OCI-M2 (cell line): ENCODE measurements at regions not wholly inside any gene's neighbourhood (a gene's known extent, or its start where the extent isn't known, plus 50 kb on each side); places are given as distances from the start of the nearest gene placed in this dataset.
"Not testable (repeated sequence)": the region's sequence is repeated elsewhere in the genome, so short reads cannot be mapped to it uniquely, and the experiment has no call there.

Source experiments
- DNase-seq: peaks from one replicate; lab custom pipeline; 2025; ENCODE audit not compliant: unreplicated experiment; lab: John Stamatoyannopoulos, UW

DNA sequence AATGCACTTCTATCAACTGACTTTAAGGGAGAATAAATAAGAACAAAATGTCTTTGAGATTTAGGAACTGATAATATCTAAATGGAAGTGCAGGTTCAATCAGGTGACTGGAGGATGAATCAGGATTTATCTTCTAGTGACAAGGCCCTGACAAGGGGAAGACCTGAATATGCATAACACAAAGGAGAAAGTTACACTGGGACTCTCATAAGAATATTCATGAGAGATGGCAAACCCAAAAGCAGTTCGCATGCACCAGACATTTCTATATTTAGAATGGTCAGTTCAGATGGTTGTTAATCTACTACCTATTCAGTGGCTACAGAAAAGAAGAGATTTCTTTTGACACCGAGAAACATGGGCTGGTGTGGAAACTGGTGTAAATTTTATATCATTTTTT is 1771.3 kb upstream of the LRRTM1 start:
- DNase-seq = no peak

DNA sequence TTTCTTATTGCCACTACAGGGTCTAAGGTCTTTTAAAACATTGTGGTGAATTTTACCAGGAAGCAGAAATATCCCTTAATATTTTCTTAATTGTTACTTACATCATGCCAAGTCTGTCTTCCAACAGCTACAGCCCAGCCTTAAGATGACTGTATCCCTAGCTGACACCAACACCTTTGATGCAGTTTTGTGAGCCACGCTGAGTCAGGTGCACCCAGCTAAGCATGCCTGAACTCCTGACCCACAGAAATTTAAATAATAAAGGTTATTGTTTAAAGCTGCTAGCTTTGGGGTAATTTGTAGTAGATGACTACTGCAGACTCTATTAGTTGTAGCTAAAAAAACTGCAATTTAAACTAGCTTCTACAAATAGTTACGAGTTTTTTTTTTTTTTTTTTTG is 1757.9 kb upstream of the LRRTM1 start:
- no peak for DNase-seq

DNA sequence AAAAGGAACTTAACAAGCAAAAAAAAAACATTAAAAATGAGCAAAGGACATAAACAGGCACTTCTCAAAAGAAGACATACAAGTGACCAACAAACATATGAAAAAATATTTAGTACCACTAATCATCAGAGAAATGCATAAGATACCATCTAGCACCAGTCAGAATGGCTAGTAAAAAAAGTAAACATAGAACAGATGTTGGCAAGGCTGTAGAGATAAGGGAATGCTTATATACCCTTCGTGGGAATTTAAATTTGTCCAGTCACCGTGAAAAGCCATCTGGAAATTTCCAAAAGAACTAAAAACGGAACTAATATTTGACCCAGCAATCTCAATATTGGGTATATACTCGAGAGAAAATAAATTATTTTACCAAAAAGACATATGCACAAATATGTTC is 1751.3 kb upstream of the LRRTM1 start:
- DNase-seq = no peak

DNA sequence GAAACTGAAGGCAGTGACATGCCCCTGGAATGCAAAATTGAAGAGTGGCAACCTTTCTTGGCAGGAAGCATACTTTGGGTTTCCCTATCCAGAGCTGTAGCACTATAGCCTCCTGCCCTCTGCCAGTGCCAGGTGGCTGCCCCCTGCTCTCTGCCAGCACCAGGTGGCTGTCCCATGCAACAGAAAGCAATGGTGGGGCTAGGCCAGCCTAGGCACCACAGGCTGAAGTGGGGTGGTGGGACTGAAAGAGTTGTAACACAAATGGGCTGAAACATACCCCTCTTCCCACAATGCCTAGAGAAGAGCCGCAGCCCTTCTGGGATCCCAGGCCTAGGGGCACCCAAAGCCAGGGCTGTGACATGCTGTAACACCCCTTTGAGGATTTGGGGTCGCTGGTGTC is 1739.3 kb upstream of the LRRTM1 start:
- DNase-seq = no peak

DNA sequence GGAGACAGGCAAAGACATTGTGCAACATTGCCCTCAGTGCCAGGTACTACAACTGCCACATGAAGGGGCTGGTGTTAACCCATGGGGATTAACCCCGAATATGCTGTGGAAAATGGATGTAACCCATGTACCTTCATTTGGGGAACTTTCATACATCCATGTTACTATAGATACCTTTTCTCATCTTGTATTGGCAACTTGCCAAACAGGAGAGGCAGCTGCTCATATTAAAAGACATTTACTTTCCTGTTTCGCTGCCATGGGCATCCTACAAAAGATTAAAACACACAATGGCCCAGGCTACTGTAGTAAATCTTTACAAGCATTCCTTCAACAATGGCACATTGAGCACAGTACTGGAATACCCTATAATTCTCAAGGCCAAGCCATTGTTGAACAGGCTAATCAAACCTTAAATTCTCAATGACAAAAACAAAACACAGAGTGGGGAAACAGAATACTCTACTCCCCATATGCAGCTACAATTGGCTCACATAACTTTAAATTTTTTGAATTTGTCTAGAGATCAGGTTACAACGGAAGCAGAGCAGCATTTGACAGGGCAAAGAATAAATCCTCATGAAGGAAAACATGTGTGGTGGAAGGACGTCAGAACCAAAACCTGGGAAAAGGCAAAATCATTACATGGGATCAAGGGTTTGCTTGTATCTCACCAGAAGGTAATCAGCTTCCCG is 1723.5 kb upstream of the LRRTM1 start:
- no peak for DNase-seq

DNA sequence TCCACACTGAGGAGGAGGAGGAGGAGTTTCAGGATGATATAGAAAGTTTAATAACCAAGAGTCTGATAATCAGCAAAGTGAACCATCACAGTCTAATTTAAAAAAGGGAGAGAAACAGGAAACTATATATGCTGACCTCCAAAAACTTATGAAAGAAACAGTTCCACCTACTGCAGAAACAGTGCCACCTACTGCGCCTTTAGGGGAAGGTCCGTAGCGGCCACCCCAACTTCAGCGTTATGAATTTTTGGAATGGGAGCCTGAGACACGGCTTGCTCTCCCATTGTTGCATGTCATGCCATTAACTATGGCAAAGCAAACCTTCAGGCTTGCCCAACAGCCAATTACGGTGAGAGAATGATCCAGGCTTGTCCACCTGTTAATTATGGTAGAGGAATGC is 1719.2 kb upstream of the LRRTM1 start:
- DNase-seq = no peak

DNA sequence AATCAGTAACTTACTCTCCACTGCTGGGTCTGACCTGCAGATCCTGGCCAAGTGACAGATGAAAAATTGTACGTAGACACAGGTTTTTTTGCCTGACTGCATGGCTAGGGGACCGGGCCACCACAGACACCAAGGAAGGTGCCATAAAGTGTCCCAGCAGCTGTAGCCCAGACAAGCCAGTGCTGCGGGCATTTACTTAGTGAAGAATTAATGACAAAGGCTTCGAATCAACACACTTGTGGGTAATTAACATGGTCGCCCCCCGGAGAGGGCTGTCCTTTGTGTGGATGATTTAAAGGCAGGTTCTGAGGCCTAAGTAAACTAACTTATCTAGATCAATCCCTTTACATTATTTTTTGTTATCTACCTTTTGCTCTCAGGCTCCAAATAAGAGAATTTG is 1709.1 kb upstream of the LRRTM1 start:
- no peak for DNase-seq

DNA sequence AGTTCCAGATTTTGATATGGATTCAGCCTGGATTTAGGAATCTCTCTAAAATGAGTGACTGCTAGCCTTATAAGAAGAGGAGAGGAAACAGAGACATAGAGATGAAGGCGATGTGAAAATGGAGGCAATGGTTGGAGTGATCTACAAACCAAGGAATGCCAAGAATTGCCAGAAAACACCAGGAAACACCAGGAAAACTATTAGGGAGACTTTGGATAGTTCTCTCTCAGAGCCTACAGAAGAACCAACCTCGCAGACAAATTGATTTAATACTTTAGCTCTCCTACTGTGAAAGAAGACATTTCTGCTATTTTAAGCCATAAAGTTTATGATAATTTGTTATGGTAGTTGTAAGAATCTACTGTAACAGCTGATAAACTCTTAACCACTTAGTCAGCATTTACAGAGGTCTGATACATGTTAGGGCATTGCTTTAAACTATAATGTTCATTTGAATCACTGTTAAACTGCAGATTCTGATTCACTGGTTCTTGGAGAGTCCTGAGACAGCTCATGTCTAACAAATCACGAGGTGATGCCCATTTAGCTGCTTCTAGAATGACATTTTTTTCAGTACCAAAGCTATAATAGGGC is 1702.6 kb upstream of the LRRTM1 start:
- DNase-seq = no peak

DNA sequence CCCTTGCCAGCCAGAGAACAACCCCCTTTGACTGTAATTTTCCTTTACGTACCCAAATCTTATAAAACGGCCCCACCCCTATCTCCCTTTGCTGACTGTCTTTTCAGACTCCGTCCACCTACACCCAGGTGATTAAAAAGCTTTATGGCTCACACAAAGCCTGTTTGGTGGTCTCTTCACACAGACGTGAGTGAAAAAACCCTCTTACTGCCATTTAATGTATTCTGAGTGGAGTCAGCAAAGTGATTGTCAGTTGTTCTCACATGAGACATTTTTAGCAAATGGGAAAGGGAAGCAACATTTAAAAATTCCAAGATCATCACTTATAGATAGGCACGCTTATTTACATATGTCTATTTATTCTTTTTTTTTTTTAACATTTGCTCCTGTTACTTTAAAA is 1701.3 kb upstream of the LRRTM1 start:
- DNase-seq = not testable (repeated sequence)

DNA sequence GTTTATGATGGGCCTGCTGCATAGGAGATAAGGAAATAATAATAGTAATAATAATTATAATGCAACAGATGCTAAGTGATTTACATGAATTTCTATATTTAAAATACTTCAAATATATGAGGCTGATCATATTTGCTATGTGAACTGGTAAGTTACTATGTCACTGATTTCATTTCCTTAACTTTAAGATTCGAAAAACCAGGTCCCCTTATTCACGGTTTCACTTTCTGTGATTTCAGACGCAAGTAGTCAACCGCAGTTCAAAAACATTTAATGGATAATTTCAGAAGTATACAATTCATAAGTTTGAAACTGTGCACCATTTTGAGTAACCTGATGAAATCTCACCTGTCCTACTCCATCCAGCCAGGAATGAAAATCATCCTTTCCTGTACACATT is 1697.1 kb upstream of the LRRTM1 start:
- DNase-seq = no peak

DNA sequence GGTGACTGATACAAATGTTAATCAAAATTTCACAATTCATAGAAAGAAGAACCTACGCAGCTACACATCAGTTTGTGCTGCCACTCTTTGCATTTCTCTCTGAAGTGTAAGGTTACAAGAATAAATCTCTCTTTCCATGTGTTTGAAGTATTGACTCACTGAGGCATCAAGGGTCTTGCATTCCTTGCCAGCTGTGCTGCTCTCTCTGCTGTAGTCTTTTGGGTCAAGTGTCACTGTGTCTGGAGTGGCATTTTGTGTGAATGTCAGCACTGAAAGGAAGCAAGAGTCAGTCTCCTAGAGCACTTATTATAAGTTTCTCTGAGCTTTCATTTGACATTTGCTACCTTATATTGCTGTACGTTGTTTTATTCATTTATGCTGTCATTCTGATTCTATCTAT is 1696.1 kb upstream of the LRRTM1 start:
- DNase-seq = no peak

DNA sequence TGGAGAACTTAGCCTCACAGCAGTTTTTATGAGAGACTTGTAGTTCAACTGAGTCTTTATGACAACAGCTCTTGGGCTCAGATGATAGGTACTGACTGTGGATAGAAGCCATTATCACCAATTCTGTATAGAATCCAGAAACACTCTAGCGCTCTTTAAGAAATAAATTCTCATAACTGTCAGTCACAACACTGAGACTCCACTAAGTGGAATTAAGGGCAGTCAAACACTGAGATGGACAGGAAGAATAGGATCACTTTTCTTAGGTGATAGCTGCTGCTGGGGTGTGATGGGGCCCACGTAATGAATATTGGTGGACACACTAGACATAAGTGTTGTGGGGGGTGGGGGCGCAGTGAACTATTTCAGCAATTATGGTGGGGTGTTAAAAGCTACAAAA is 1691.8 kb upstream of the LRRTM1 start:
- no peak for DNase-seq

DNA sequence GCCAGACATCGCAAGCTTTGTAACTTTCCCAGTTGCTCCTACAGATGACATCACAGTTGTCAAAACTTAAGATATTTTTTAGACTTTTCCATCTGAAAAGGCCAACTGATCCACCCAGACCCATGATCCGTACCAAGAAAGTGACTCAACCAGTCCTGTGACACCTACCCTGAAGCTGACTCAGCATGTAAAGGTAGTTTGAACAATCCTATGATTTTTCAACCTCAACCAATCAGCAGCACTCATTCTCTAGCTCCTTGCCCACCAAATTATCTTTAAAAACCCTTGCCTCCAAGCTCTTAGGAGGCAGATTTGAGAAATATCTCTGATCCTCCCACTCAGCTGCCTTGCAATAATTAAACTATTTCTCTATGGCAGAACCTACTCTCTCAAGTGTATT is 1686.7 kb upstream of the LRRTM1 start:
- no peak for DNase-seq

DNA sequence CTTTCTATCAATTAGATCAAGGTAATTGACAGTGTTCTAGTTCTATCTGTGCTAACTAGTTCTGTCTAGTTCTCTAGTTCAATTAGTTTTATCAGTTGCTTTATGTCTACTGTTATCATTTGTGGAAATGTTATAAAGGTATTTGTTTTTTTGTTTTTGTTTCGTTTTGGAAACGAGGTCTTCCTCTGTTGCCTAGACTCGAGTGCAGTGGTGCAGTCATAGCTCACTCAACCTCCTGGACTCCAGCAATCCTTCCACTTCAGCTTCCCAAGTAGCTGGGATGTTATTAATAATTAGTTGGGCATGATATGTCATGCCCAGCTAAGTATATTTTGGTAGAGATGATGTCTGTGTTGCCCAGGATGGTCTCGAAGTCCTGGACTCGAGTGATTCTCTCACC is 1682.8 kb upstream of the LRRTM1 start:
- no peak for DNase-seq

DNA sequence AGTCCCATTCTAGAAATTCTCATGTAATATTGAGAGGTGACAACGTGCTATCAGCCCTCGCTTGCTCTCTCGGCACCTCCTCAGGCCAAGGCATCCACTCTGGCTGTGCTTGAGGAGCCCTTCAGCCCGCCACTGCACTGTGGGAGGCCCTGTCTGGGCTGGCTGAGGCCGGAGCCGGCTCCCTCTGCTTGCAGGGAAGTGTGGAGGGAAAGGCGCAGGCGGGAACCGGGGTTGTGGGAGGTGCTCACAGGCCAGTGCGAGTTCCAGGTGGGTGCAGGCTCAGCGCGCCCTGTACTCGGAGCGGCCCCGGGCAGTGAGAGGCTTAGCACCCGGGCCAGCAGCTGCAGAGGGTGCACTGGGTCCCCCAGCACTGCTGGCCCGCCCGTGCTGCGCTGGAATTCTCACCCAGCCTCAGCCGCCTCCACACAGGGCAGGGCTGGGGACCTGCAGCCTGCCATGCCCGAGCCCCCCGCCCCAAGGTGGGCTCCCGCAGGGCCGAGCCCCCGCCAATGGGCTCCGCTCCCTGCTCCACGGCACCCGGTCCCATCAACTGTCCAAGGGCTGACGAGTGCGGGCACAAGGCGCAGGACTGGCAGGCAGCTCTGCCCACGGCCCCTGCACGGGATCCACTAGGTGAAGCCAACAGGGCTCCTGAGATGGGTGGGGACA is 1680.6 kb upstream of the LRRTM1 start:
- no peak for DNase-seq

DNA sequence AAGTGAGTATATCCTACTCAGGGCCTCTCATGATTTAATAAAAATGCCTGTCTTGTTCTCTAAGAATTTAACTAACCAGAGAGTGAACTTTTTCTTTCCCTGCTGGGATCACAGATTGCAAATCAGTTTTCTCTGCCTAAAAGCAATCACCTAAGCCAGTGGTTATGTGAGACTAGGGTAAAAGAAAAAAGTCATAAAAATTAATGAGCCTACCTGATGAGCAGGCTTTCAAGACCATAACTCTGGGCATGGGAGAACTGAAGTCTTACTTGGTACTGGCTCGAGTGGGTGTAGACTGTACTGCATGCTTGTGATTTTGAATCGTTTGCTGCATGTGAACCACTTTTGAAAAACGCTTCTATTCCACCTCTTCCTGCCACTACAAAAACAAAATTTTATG is 1677.0 kb upstream of the LRRTM1 start:
- no peak for DNase-seq

DNA sequence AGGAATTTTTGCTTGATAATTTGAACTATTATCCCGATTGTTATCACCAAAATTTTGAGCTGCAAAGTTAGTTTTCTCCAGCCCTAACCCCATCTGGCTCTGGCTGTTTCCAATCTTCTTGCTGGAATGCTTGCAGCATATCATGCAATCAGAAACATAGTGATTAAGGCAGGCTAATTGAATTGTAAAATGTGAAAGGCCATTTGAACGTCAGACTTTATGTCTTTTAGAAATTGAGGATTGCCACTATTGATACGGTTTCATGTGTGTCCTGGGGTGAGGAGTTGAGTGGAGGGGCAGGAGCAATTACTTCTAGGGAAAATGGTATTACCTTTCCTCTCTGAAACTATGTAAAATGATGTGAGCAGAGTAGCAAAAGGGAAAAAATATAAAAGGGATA is 1674.5 kb upstream of the LRRTM1 start:
- DNase-seq = no peak

DNA sequence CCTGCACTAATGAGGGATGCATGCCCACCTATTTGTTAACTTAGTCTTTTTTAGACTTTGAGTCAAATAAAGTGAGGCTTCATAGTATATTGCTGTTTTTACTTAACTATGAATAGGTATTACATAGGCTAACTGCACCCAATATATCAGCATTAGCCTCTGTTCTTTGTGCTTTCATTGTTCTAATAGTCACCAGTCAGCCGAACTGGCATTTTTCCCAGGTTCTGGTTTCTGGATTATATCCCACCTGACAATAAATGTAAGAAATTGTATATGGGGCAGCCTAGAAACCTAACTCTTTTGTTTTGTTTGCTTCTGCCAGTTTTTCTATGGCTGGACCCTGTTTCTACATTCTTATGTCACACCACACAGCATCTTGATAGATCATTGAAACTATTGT is 1672.4 kb upstream of the LRRTM1 start:
- no peak for DNase-seq

DNA sequence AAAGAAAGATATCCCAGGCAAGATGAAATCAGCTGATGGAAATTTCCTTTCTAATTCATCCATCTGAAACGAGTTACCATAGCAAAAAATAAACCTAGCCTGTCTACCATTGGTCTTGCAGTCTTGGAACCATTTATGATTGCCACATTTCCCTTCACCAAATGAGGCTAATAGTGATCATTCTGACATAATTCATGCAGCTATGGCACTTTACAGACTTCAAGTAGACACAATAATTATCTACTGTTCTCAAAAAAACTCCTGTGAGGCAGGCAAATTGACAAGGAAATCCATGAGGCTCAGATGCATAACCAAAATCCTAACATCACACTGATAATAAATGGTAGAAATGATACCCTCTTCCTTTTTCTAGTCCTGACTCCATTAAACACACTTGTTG is 1669.7 kb upstream of the LRRTM1 start:
- no peak for DNase-seq

DNA sequence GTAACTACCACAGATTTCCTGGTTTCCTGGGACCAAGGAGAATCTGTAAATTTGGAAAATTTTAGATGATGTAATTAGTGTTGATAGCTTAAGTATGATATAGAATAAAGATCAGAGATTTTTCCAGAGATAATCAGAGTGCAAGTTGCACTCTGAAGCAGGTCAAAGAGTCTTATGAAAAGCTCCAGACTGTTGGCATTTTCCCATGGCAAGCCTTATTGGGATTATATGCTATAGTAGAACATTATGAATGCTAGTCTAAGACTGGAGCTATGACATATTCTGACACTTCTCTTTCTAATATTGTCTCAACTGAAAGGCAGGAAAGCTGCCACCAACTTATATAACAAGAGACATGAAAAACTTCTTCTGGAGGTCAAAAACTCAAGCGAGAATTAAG is 1638.3 kb upstream of the LRRTM1 start:
- no peak for DNase-seq

DNA sequence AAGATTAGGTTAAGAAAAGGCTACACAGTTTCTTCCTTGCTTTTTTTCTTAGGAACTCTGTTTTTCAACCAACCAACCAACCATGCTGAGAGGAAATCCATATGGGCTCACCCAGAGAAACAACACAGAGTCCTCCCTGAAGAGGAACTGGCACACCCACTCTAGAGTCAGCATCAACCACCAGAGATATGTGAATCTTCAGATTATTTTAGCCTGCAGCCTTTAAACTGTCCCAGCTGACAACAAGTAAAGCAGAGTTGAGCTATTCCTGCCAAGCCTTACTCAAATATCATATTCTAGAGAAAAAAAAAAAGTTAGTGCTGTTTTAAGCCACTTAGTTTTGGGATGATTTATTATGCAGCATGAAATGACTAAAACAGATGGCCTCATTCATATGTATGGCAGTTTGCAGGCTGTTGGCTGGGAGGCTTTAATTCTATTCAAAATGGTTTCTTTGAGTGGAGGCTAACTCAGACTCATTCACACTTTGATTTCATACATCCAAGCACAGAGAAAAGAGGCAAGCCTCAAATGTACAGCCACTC is 1637.7 kb upstream of the LRRTM1 start:
- DNase-seq = no peak

DNA sequence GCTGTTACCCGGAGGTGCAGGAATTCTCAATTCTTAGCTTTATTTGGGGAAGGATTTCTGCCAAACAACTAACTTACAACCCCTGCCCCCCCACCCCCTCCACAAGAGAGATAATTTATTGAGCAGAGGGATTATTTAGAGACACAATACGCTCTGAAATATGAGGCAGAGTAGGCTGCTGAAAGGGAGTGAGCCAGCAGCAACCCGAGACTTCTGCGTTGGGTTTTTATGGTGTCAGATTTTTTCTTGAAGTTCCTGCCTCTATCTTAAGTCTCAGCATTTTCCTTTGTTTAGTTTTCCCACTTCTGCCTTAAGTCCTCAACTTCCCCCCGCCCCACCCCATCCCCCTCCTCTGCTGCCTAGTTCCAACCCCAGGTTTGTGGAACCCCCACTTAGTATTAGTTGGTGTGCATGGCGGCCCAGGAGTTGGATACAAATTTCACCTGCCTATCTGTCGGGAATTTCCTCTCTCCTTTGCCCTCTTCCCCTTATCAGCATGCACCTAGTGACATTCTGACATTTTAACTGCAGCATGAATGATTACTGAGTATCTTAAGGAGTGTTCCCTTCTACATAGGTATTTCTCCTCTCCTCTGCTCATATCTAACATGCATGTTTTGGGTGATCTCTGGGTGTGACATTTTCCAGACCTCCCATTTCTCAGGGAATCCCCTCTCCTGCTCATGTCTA is 1635.9 kb upstream of the LRRTM1 start:
- no peak for DNase-seq
